MM.1S (cell line): ENCODE measurements at regions not wholly inside any gene's neighbourhood (a gene's known extent, or its start where the extent isn't known, plus 50 kb on each side); places are given as distances from the start of the nearest gene placed in this dataset.

Source experiments
- EZH2 ChIP-seq: fragments of 300-600 bp; sonication (generic); optimal IDR thresholded peaks from 2 replicates; pipeline ENCODE3; 2017; ENCODE audit warnings: low read depth, mild to moderate bottlenecking, antibody characterized with exemption, low read length, mixed read lengths
- EZH2phosphoT487 ChIP-seq: fragments of 300-600 bp; sonication (generic); IDR thresholded peaks from 2 replicates; pipeline ENCODE4 v1.6.1; 2018; ENCODE audit warnings: antibody characterized with exemption, low read length
- TF ChIP-seq, protein P1 (sequence below): fragments of 300-600 bp; sonication (generic); IDR thresholded peaks from 2 replicates; pipeline ENCODE4 v1.5.1; 2016; ENCODE audit warnings: antibody characterized with exemption, low read length, mixed read lengths

DNA sequence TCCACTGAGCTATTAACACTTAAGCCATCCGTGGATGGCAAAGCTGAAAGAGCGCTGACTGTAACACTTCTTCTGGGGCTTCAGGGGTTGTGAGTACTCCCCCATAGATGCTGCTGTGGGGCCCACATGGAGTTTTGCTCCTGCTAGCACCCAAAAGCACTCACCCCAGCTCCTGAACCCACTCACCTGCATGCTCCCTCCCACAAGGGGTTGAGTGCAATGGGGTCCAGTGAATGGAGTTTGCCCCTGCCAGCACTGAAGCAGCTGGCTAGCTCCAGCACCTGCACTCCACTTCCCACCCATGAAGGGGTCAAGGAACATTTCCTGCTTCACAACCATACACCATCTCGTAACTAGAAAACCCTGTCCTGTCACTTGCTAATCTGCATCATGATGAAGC, 78.9 kb downstream of the IL21 start:
- TF ChIP-seq, protein P1, sequence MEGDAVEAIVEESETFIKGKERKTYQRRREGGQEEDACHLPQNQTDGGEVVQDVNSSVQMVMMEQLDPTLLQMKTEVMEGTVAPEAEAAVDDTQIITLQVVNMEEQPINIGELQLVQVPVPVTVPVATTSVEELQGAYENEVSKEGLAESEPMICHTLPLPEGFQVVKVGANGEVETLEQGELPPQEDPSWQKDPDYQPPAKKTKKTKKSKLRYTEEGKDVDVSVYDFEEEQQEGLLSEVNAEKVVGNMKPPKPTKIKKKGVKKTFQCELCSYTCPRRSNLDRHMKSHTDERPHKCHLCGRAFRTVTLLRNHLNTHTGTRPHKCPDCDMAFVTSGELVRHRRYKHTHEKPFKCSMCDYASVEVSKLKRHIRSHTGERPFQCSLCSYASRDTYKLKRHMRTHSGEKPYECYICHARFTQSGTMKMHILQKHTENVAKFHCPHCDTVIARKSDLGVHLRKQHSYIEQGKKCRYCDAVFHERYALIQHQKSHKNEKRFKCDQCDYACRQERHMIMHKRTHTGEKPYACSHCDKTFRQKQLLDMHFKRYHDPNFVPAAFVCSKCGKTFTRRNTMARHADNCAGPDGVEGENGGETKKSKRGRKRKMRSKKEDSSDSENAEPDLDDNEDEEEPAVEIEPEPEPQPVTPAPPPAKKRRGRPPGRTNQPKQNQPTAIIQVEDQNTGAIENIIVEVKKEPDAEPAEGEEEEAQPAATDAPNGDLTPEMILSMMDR: no peak
- TF ChIP-seq EZH2 (no peak), EZH2phosphoT487 (no peak)
